ENCODE measurements at regions not wholly inside any gene's neighbourhood (a gene's known extent, or its start where the extent isn't known, plus 50 kb on each side); places are given as distances from the start of the nearest gene placed in this dataset.

DNA sequence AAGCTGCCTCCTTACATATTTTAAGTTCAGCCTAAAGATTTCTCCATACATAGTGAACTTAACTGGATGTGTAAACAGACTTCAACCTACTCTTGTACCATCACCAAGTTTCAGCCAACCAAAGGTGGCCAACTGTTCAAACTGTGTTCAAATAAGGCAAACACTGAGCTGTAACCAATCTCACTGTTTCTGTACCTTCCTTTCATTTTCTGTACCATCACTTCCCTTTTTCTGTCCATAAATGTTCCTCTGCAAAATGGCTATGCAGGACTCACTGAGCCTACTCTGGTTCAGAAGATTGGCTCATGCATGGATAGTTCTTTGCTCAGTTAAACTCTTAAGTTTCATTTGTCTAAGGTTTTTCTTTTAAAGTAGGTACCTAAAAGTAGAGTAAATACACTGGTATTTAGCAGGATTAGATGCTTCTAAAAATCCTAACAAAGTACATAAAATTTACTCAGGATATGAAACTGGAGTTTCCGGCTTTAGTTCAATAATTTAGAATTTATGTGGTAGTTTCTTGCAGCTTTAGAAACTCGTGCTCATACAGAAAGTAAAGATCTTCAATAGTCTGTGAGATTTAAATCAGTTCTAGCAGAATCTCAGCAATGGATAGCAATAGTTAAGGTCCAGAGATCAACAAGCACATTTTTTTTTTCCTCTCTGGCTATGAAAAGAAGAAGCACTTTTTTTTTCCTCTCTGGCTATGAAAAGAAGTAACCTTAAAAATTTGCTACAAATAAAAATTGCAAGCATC lies 282.0 kb upstream of the PPFIA2 start:
- no peak for DNase-seq (ENCODE audit: low read depth)

DNA sequence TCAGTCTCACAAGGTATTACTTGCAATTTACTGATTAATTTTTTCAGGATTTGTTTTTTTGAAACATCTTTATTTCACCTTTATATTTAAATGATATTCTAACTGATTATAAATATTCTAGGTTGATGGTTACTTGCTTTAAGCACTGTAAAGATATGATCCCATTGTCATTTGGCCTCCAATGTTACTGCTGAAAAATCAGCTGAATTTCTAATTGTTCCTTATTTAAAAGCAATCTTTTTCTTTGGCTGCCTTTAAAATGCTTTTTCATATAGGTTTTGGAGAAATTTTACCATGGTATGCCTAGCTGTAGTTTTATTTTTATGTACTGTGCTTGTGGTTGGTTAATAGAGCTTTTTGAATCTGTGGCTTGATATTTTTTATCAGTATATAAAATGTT lies 275.6 kb upstream of the PPFIA2 start:
- DNase-seq (ENCODE audit: low read depth) = no peak

- no peak for DNase-seq (ENCODE audit: low read depth)
Observed at GRCh38 chr12:82029936-82030335, 270.8 kb upstream of the PPFIA2 start.

GRCh38 chr12:82028772-82029171 lies 269.6 kb upstream of the PPFIA2 start:
- DNase-seq (ENCODE audit: low read depth) = no peak

DNA sequence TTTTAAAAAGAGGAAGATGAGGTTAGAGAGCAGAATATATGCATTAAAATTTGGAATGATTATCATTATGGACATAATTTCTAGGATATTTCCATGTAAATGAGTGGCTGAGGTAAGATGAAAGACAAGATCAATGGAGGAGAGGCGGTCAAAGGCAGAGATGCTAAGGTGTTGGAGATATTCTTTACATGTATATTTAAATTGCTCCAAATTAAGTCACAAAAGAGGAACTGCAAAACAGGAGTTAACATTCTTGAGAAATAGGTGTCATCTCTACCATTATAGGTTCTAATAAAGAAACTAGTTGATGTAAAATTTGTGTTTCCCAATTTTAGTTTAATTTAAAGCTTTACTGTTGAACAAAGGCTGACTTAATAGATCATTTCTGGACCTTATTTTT lies 268.5 kb upstream of the PPFIA2 start:
- no peak for DNase-seq (ENCODE audit: low read depth)

GRCh38 chr12:82025462-82025861 lies 266.3 kb upstream of the PPFIA2 start:
- DNase-seq (ENCODE audit: low read depth) = no peak

- no peak for DNase-seq (ENCODE audit: low read depth)
Observed at GRCh38 chr12:82019533-82019932, 260.4 kb upstream of the PPFIA2 start.

GRCh38 chr12:82015623-82016347 lies 256.6 kb upstream of the PPFIA2 start:
- no peak for DNase-seq (ENCODE audit: low read depth)

GRCh38 chr12:82012176-82012575 lies 253.0 kb upstream of the PPFIA2 start:
- no peak for DNase-seq (ENCODE audit: low read depth)

GRCh38 chr12:82009524-82009923 lies 250.4 kb upstream of the PPFIA2 start:
- DNase-seq (ENCODE audit: low read depth) = no peak

- no peak for DNase-seq (ENCODE audit: low read depth)
Observed at GRCh38 chr12:82008251-82008650, 249.1 kb upstream of the PPFIA2 start.

DNA sequence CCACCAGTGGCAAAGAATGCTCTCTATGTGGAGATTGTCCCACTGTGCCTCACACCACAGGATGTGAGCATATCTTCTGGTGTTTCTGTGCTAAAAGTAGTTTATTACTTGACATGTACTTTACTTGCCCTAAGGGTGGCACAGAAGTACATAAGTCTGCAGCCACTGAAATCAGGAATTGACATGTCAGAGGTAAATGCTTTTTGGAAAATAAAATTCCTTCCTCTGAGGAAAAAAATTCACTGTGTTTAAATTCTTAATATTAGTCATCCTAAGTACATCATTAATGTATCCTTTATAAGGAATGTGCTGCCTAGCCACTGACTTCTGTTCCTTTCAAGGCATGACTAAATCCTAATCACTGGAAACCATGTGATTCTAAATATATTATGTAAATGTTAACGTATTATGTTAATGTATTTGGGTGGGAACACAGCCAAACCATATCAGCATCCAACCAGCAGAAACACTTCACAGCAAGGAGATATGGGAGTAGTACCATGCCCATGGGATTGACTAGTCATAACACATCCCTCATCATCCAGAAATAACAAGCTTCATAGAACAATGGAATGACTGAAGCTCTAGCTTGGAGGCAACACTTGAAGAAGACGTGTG lies 239.7 kb upstream of the PPFIA2 start:
- DNase-seq (ENCODE audit: low read depth) = no peak

DNA sequence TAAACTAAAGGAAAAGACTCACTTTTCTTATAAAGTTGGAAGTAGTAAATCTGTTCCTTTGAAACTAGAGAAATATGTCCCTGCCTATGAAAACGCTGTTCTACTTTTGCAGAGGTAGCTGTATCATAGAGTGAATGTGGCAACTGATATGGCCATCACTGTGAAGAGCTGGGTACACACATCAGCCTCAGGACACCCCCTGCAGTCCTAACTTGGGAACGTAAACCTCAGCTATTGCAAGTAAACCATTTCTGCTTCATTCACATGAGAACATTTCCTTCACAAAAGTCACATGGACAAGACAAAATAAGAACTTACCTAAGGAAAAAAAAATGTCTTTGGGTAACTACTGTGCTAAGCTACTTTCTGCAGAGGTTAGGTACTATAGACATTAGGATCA lies 233.3 kb upstream of the PPFIA2 start:
- no peak for DNase-seq (ENCODE audit: low read depth)

DNA sequence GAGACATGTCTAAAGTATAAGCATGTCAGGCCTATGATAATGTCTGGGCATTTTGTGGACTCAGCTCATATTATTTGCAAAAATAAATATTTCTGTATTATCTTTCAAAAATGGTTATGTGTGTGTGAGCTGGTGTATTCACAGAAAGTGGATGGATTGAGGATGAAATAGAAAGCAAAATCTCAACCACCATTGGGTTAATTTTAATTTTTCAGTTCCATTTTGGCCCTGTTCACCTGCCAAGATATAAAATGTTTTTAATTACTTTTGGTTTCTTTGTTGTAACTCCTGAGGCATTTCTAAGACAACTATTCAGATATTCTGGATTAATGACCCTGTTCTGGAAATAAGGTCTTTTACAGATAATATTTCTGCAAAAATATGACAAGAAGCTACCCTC lies 232.7 kb upstream of the PPFIA2 start:
- DNase-seq (ENCODE audit: low read depth) = no peak

GRCh38 chr12:81988362-81988761 lies 229.2 kb upstream of the PPFIA2 start:
- no peak for DNase-seq (ENCODE audit: low read depth)

DNA sequence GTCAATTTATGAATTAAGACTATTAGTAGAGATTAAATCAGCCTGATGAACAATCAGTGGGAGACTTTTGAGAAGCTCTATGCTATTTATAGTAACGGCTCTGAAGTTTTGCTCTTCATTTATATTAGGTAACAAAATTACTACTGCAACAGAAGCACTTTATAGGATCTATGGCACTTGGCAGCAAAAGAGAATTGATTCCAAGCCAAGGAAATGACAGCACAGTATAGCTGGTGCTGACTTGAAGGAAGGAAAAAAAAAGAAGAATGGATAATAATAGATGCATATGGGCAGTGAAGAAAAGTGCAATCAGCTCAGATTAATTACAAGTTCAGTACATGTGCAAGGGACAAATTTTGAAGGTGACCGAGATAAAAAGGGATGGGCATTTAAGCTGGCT lies 228.2 kb upstream of the PPFIA2 start:
- DNase-seq (ENCODE audit: low read depth) = no peak

GRCh38 chr12:81976661-81977060 lies 217.5 kb upstream of the PPFIA2 start:
- DNase-seq (ENCODE audit: low read depth) = no peak

- DNase-seq (ENCODE audit: low read depth) = no peak
Observed at GRCh38 chr12:81974762-81975161, 215.6 kb upstream of the PPFIA2 start.

GRCh38 chr12:81968421-81968820 lies 209.3 kb upstream of the PPFIA2 start:
- no peak for DNase-seq (ENCODE audit: low read depth)

DNA sequence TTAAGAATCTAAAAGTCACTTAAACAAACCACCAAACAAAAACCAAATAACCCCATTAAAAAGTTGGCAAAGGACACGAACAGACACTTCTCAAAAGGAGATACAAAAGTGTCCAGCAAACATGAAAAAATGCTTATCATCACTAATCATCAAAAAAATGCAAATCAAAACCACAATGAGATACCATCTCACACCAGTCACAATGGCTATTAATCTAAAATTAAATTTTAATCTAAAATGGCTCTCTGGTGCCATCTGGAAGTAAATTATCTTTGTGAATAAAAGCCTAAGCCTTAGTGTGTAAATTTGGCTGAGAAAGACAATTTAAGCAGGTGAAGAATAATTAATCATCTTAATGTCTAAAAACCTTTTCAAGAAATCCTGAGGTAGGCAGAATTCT lies 204.5 kb upstream of the PPFIA2 start:
- no peak for DNase-seq (ENCODE audit: low read depth)

DNA sequence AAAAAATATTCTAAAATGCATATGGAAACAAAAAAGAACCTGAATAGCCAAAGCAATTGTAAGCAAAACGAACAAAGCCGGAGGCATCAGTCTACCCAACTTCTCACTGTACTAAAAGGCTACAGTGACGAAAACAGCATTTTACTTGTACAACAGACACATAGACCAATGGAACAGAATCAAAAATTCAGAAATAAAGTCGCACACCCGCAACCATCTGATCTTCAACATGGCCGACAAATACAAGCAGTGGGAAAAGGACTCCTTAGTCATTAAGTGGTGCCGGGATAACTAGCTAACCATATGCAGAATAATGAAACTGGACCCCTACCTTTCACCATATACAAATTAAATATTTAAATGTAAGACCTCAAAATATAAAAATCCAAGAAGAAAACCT lies 203.9 kb upstream of the PPFIA2 start:
- no peak for DNase-seq (ENCODE audit: low read depth)

DNA sequence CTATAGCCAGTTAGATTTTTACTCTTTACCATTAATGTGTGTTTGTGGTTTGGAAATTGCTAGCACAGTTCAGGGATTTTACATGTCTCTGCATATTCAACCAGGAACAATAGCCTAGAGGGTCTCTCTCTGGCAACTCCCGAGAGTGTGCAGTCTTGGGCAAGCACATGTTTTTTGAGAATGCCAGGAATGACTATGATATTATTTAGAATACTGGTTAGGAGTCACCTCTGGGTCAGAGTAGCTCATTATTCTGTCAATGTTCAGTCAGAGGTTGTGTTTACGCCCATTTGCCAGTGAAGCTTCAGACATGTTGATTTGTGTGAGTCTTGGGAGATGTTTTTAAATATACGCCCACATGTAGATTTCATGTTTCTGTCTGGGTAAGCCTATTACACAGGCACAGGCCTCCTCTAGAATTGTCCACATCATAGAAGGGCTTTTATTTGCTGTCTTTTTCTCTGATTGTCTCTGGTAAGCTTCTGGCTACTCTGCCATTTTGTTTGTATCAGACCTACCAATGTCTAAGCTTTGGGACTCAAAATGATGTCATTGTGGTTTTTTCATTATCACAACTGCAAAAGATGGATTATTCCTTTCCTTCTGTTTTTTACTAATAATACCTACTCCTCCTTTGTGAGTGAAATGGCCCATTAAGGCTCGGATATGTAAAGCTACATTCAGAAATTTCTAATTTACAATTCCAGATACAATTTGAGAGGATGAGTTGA lies 203.1 kb upstream of the PPFIA2 start:
- DNase-seq (ENCODE audit: low read depth) = no peak

DNA sequence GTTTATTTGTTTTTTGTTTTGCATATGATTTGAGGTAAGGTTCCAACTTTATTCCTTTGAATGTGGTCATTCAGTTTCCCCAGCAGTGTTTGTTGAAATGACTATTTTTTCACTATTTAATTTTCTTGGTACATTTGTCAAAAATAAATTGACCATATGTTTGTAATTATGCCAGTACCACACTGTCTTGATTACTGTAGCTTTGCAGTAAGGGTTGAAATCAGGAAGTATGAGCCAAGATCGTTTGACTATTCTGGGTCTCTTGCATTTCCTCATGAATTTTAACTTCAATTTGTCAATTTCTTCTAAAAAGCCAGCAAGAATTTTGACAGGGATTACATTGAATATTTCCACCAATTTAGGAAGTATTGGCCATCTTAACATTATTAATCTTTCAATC lies 199.3 kb upstream of the PPFIA2 start:
- DNase-seq (ENCODE audit: low read depth) = no peak
